Sigmoid colon (tissue), 4 donors: ENCODE measurements at regions not wholly inside any gene's neighbourhood (a gene's known extent, or its start where the extent isn't known, plus 50 kb on each side); places are given as distances from the start of the nearest gene placed in this dataset.

Experiments
- POLR2A ChIP-seq, 2 donors: fragments of 450-650 bp; IDR thresholded peaks; one replicate each; pipeline ENCODE4 v1.6.1; 2016; ENCODE audit warnings: antibody characterized with exemption in 2 of 2, mild to moderate bottlenecking in 2 of 2, moderate library complexity in 2 of 2
- POLR2AphosphoS5 ChIP-seq, 4 donors: sonication (generic); formaldehyde crosslinking; IDR thresholded peaks; one replicate each; pipeline ENCODE4 v1.6.1; 2017; ENCODE audit warnings: antibody characterized with exemption in 4 of 4
- TF ChIP-seq, protein P1 (sequence below), 4 experiments: fragments of 450-650 bp in 3 of 4; fragments of 200-600 bp in 1 of 4; IDR thresholded peaks; one replicate each; pipeline ENCODE4 v1.5.1; 2016 to 2019; ENCODE audit warnings: antibody characterized with exemption in 4 of 4, mild to moderate bottlenecking in 3 of 4, moderate library complexity in 2 of 4

DNA sequence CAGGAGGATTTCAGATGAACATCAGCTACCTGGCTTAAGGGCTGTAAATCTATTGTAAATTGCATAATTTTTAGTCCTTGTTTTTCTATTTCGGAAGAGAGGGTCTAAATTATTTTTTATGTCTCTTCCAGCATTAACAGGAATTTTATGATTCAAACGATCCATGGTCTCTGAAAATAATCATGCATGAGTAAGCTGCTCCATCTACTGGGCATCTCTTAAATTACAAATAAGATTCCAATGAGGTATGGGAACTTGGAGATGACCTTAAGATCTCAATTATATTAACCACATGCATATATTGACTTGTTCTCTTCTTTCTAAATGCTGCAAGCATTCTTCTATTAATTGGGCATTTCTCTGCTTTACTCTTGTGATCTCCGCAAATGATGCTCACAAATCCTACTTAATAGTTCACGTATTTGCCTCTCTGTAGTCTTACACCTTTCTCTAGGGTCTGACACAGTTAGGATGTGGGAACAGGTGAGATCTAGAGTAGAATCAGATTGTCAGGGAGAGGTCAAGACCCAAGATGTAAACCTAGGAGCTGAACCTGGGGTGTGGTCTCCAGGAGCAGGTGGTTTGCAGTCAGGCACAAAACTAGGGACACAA is 86.9 kb downstream of the NUDT12 start:
- TF ChIP-seq POLR2A (IDR thresholded peaks at IDR 0.05) (no peak), POLR2AphosphoS5 (IDR thresholded peaks at IDR 0.05) (no peak)
- TF ChIP-seq, protein P1, sequence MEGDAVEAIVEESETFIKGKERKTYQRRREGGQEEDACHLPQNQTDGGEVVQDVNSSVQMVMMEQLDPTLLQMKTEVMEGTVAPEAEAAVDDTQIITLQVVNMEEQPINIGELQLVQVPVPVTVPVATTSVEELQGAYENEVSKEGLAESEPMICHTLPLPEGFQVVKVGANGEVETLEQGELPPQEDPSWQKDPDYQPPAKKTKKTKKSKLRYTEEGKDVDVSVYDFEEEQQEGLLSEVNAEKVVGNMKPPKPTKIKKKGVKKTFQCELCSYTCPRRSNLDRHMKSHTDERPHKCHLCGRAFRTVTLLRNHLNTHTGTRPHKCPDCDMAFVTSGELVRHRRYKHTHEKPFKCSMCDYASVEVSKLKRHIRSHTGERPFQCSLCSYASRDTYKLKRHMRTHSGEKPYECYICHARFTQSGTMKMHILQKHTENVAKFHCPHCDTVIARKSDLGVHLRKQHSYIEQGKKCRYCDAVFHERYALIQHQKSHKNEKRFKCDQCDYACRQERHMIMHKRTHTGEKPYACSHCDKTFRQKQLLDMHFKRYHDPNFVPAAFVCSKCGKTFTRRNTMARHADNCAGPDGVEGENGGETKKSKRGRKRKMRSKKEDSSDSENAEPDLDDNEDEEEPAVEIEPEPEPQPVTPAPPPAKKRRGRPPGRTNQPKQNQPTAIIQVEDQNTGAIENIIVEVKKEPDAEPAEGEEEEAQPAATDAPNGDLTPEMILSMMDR (IDR thresholded peaks at IDR 0.05), result peak; percentile 30 to 62 (median 46)
